CD14-positive monocyte (primary cell): ENCODE measurements at regions not wholly inside any gene's neighbourhood (a gene's known extent, or its start where the extent isn't known, plus 50 kb on each side); places are given as distances from the start of the nearest gene placed in this dataset.

Experiments
- DNase-seq, 3 donors: peaks; one replicate each; pipeline ENCODE4 v3.0.0-alpha.2; 2011 to 2022
- H2AFZ ChIP-seq: 2 replicates; pipeline ENCODE4 v1.6.0; 2012; ENCODE audit warnings: mild to moderate bottlenecking, low read depth, low read length, inconsistent platforms; ENCODE audit not compliant: insufficient read depth, poor library complexity, severe bottlenecking
- H3K27ac ChIP-seq, 2 donors: 1 replicate in 1 of 2; 2 replicates in 1 of 2; pipeline ENCODE4 v1.5.1; 2012 to 2013; ENCODE audit warnings: low read length in 2 of 2, control low read depth in 1 of 2, inconsistent platforms in 1 of 2, low read depth in 1 of 2, mild to moderate bottlenecking in 1 of 2
- H3K27me3 ChIP-seq, 2 donors: one replicate each; pipeline versions ENCODE4 v1.6.0 to v1.6.1; 2011 to 2013; ENCODE audit warnings: low read length in 2 of 2; ENCODE audit not compliant: control insufficient read depth in 2 of 2, insufficient read depth in 2 of 2
- H3K36me3 ChIP-seq, 2 donors: replicated peaks in 1 of 2; 1 replicate in 1 of 2; 2 replicates in 1 of 2; pipeline versions ENCODE4 v1.5.1 to v1.6.1; 2012 to 2013; ENCODE audit warnings: low read length in 2 of 2, control low read depth in 1 of 2, inconsistent platforms in 1 of 2, mild to moderate bottlenecking in 1 of 2; ENCODE audit not compliant: insufficient read depth in 2 of 2, control insufficient read depth in 1 of 2
- H3K4me1 ChIP-seq, 2 donors: 1 replicate in 1 of 2; 2 replicates in 1 of 2; pipeline versions ENCODE4 v1.5.1 to v1.6.1; 2012 to 2013; ENCODE audit warnings: low read length in 2 of 2, control low read depth in 1 of 2, inconsistent platforms in 1 of 2, mild to moderate bottlenecking in 1 of 2, moderate library complexity in 1 of 2; ENCODE audit not compliant: insufficient read depth in 2 of 2, control insufficient read depth in 1 of 2
- H3K4me2 ChIP-seq: replicated peaks from 2 replicates; pipeline ENCODE3; 2012; ENCODE audit warnings: low read length, moderate library complexity, mild to moderate bottlenecking; ENCODE audit not compliant: poor library complexity, severe bottlenecking; ENCODE audit errors: extremely low read depth
- H3K4me3 ChIP-seq, 3 experiments: fragments of 200-600 bp in 1 of 3; sonication (generic) in 1 of 3; replicated peaks in 1 of 3; 1 replicate in 2 of 3; 2 replicates in 1 of 3; pipeline ENCODE4 v1.5.1; 2011 to 2013; ENCODE audit warnings: low read length in 3 of 3, mild to moderate bottlenecking in 3 of 3, control low read depth in 2 of 3, low read depth in 2 of 3, inconsistent platforms in 1 of 3, moderate library complexity in 1 of 3
- H3K79me2 ChIP-seq: 2 replicates; pipeline ENCODE4 v1.6.0; 2012; ENCODE audit warnings: mild to moderate bottlenecking, control low read depth, inconsistent platforms, low read length, moderate library complexity; ENCODE audit not compliant: insufficient read depth
- H3K9ac ChIP-seq: 2 replicates; pipeline ENCODE4 v1.6.0; 2017; ENCODE audit warnings: low read length, mild to moderate bottlenecking; ENCODE audit not compliant: insufficient read depth, poor library complexity, severe bottlenecking
- H3K9me3 ChIP-seq, 2 donors: replicated peaks in 1 of 2; 1 replicate in 1 of 2; 2 replicates in 1 of 2; pipeline versions ENCODE4 v1.5.1 to v1.6.1; 2012 to 2013; ENCODE audit warnings: low read length in 2 of 2, control low read depth in 1 of 2; ENCODE audit not compliant: control insufficient read depth in 1 of 2, insufficient read depth in 1 of 2
- H4K20me1 ChIP-seq: 2 replicates; pipeline ENCODE4 v1.6.0; 2012; ENCODE audit warnings: mild to moderate bottlenecking, low read length, control low read depth, moderate library complexity; ENCODE audit not compliant: insufficient read depth
- H3K27ac Mint-ChIP-seq, 7 donors: one replicate each; pipeline ENCODE4 v1.8.0; 2020; ENCODE audit warnings: mild to moderate bottlenecking in 7 of 7, mixed read lengths in 7 of 7, moderate library complexity in 6 of 7, inconsistent platforms in 2 of 7
- H3K27me3 Mint-ChIP-seq, 3 donors: one replicate each; pipeline ENCODE4 v1.8.0; 2021 to 2022; ENCODE audit warnings: low read depth in 3 of 3, mild to moderate bottlenecking in 3 of 3, mixed read lengths in 3 of 3, moderate library complexity in 3 of 3, inconsistent platforms in 1 of 3
- H3K36me3 Mint-ChIP-seq, 2 donors: one replicate each; pipeline ENCODE4 v1.8.0; 2020; ENCODE audit warnings: mixed read lengths in 2 of 2, inconsistent platforms in 1 of 2, mild to moderate bottlenecking in 1 of 2
- H3K4me1 Mint-ChIP-seq: one replicate; pipeline ENCODE4 v1.8.0; 2020; ENCODE audit warnings: mild to moderate bottlenecking, mixed read lengths
- H3K4me3 Mint-ChIP-seq, 2 donors: one replicate each; pipeline ENCODE4 v1.8.0; 2020; ENCODE audit warnings: mild to moderate bottlenecking in 2 of 2, mixed read lengths in 2 of 2, moderate library complexity in 1 of 2
- H3K9me3 Mint-ChIP-seq, 7 donors: one replicate each; pipeline ENCODE4 v1.8.0; 2020 to 2022; ENCODE audit warnings: mixed read lengths in 7 of 7, mild to moderate bottlenecking in 6 of 7, moderate library complexity in 6 of 7, inconsistent platforms in 2 of 7
- WGBS: methylation state at CpG from one replicate; pipeline ENCODE4 v1.1.5; 2013; ENCODE audit warnings: missing lambda C conversion rate; ENCODE audit not compliant: insufficient coverage; 5-methylcytosine and 5-hydroxymethylcytosine counted together
- intact Hi-C, 2 donors: fragments of 100-400 bp; cut with micrococcal nuclease; formaldehyde crosslinking; loops; one replicate each; pipeline versions ENCODE4 v1.15.0 to v1.15.1; 2023
- TF ChIP-seq, protein P1 (sequence below): fragments of 200-600 bp; IDR thresholded peaks from one replicate; pipeline ENCODE4 v1.8.0; 2022; ENCODE audit warnings: antibody characterized with exemption, mild to moderate bottlenecking

DNA sequence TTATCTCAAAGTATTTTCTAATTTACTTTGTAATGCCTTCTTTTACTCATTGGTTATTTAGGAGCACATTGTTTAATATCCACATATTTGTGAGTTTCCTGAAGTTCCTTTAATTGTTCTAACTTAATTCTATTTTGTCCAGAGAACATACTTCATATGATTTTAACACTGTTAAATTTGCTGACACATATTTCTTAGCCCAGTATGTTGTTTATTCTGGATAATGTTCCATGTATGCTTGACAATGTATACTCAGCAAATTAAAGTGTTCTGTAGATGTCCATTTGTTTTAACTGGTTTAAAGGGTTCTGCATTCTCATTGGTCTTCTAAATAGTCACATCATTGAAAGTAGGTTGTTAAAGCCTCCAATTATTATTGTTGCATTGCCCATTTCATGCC is 643.7 kb upstream of the NR5A2 start:
- Histone ChIP-seq H3K9ac (no peak overlapping the region), H3K4me3 (no peak overlapping the region), H3K4me1 (no peaks in the 10 kb centered on the region), H3K36me3 (no peaks in the 10 kb centered on the region), H3K27ac (no peak overlapping the region), H3K9me3 (no peaks in the 10 kb centered on the region), H3K79me2 (no peaks in the 10 kb centered on the region), H3K27me3 (no peaks in the 10 kb centered on the region), H4K20me1 (no peaks in the 10 kb centered on the region), H2AFZ (no peak overlapping the region), H3K4me2 (no peak overlapping the region)
- Mint-ChIP-seq H3K4me1 (no peaks in the 10 kb centered on the region), H3K27me3 (no peaks in the 10 kb centered on the region), H3K36me3 (no peaks in the 10 kb centered on the region), H3K4me3 (no peak overlapping the region), H3K9me3 (peaks cover 0 to 5% (median 1%) of the 10 kb centered on the region in 7 donors), H3K27ac (no peak overlapping the region)
- no peak for DNase-seq
- intact Hi-C loops, result no loop called here
- TF ChIP-seq, protein P1, sequence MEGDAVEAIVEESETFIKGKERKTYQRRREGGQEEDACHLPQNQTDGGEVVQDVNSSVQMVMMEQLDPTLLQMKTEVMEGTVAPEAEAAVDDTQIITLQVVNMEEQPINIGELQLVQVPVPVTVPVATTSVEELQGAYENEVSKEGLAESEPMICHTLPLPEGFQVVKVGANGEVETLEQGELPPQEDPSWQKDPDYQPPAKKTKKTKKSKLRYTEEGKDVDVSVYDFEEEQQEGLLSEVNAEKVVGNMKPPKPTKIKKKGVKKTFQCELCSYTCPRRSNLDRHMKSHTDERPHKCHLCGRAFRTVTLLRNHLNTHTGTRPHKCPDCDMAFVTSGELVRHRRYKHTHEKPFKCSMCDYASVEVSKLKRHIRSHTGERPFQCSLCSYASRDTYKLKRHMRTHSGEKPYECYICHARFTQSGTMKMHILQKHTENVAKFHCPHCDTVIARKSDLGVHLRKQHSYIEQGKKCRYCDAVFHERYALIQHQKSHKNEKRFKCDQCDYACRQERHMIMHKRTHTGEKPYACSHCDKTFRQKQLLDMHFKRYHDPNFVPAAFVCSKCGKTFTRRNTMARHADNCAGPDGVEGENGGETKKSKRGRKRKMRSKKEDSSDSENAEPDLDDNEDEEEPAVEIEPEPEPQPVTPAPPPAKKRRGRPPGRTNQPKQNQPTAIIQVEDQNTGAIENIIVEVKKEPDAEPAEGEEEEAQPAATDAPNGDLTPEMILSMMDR, result no peak

DNA sequence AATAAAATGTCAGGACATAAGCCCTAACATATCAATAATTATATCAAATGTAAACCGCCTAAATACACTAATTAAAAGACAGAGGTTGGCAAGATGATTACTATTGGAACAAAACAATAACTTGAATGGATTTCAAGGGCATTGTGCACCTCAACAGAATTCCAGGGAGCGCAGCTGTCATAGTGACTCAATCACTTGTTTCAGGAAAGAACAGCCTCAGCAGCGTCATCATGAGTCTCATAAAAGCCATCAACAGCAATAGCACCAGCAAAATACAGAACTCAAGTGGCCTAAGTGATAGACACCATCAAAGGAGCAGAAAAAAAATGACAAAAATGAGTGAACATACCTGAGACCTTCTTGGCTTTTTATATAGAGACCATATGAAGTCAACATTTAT is 632.7 kb upstream of the NR5A2 start:
- Histone ChIP-seq H3K79me2 (no peaks in the 10 kb centered on the region), H3K9ac (no peak overlapping the region), H3K4me3 (no peak overlapping the region), H2AFZ (no peak overlapping the region), H3K9me3 (peaks cover 0 to 6% of the 10 kb centered on the region in 2 donors), H3K4me2 (no peak overlapping the region), H3K36me3 (no peaks in the 10 kb centered on the region), H3K27me3 (no peaks in the 10 kb centered on the region), H3K27ac (no peak overlapping the region), H4K20me1 (no peaks in the 10 kb centered on the region), H3K4me1 (peaks cover under 1 to 2% of the 10 kb centered on the region in 2 donors)
- peaks cover 0 to 10% (median 4%) of the 10 kb centered on the region in 7 donors for H3K9me3 Mint-ChIP-seq
- no peaks in the 10 kb centered on the region for H3K36me3 Mint-ChIP-seq
- peaks cover 0 to 3% (median 0%) of the 10 kb centered on the region in 3 donors for H3K27me3 Mint-ChIP-seq
- no peak overlapping the region for H3K27ac Mint-ChIP-seq
- TF ChIP-seq, protein P1, result no peak
- H3K4me1 Mint-ChIP-seq, result peaks cover 3% of the 10 kb centered on the region
- 100% methylated on average over 1 of the region's 3 CpGs for WGBS
- intact Hi-C loops, result no loop called here
- H3K4me3 Mint-ChIP-seq, result no peak overlapping the region
- DNase-seq, result no peak
